ENCODE measurements at regions not wholly inside any gene's neighbourhood (a gene's known extent, or its start where the extent isn't known, plus 50 kb on each side); places are given as distances from the start of the nearest gene placed in this dataset.

DNA sequence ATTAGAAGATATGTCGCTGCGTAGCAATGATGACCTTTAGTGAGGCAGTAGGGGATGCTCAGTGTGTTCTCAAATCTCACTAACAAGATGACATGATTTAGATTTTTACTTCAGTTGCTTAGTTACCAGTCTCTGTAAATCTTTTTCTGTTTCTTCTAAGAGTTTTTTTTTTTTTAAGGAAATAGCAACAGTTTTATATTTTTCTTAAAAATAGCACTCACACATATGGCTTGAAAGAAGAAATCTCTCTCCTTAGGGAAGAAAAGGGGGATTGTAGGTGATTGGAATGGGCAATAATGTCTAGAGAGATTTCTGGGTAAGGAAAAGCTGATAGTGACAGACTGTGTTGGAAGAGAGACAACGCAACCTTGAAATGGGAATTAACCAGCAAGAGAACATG, 524.6 kb upstream of the ARPP21 start:
- TF ChIP-seq, protein P1, sequence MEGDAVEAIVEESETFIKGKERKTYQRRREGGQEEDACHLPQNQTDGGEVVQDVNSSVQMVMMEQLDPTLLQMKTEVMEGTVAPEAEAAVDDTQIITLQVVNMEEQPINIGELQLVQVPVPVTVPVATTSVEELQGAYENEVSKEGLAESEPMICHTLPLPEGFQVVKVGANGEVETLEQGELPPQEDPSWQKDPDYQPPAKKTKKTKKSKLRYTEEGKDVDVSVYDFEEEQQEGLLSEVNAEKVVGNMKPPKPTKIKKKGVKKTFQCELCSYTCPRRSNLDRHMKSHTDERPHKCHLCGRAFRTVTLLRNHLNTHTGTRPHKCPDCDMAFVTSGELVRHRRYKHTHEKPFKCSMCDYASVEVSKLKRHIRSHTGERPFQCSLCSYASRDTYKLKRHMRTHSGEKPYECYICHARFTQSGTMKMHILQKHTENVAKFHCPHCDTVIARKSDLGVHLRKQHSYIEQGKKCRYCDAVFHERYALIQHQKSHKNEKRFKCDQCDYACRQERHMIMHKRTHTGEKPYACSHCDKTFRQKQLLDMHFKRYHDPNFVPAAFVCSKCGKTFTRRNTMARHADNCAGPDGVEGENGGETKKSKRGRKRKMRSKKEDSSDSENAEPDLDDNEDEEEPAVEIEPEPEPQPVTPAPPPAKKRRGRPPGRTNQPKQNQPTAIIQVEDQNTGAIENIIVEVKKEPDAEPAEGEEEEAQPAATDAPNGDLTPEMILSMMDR (IDR thresholded peaks at IDR 0.05) = no peak
- TF ChIP-seq EZH2 (IDR thresholded peaks at IDR 0.05; ENCODE audit: borderline replicate concordance, insufficient read depth, low read depth, low read length, poor library complexity, severe bottlenecking) = no peak
